GM21528 (cell line): ENCODE measurements at regions not wholly inside any gene's neighbourhood (a gene's known extent, or its start where the extent isn't known, plus 50 kb on each side); places are given as distances from the start of the nearest gene placed in this dataset.

Source experiments
- ATAC-seq: cut with Tn5 transposase; IDR thresholded peaks from one replicate; pipeline ENCODE4 v1.9.1; 2021; ENCODE audit warnings: mild to moderate bottlenecking, moderate library complexity; ENCODE audit not compliant: unreplicated experiment, low FRiP score

GRCh38 chr1:191618181-191618580, 540.1 kb upstream of the RGS18 start:
- no peak for ATAC-seq

GRCh38 chr1:191620883-191621282, 537.4 kb upstream of the RGS18 start:
- no peak for ATAC-seq

GRCh38 chr1:191624044-191624443, 534.2 kb upstream of the RGS18 start:
- ATAC-seq, result no peak

- no peak for ATAC-seq
Observed at GRCh38 chr1:191629836-191630235, 528.4 kb upstream of the RGS18 start.

GRCh38 chr1:191634801-191635508, 523.3 kb upstream of the RGS18 start:
- ATAC-seq, result no peak

- no peak for ATAC-seq
Observed at GRCh38 chr1:191636345-191636744, 521.9 kb upstream of the RGS18 start.

- ATAC-seq, result no peak
Observed at GRCh38 chr1:191641420-191642260, 516.6 kb upstream of the RGS18 start.

- no peak for ATAC-seq
Observed at GRCh38 chr1:191643060-191643459, 515.2 kb upstream of the RGS18 start.

GRCh38 chr1:191648939-191649338, 509.3 kb upstream of the RGS18 start:
- ATAC-seq, result no peak

- no peak for ATAC-seq
Observed at GRCh38 chr1:191662051-191662450, 496.2 kb upstream of the RGS18 start.

GRCh38 chr1:191662746-191663145, 495.5 kb upstream of the RGS18 start:
- ATAC-seq, result no peak

- no peak for ATAC-seq
Observed at GRCh38 chr1:191668525-191668924, 489.7 kb upstream of the RGS18 start.

GRCh38 chr1:191669629-191670028, 488.6 kb upstream of the RGS18 start:
- ATAC-seq, result no peak

GRCh38 chr1:191671236-191671635, 487.0 kb upstream of the RGS18 start:
- ATAC-seq, result no peak

- ATAC-seq, result no peak
Observed at GRCh38 chr1:191674626-191675179, 483.6 kb upstream of the RGS18 start.

- ATAC-seq, result no peak
Observed at GRCh38 chr1:191675856-191676783, 482.1 kb upstream of the RGS18 start.

GRCh38 chr1:191685669-191686068, 472.6 kb upstream of the RGS18 start:
- no peak for ATAC-seq

- ATAC-seq, result no peak
Observed at GRCh38 chr1:191687721-191688120, 470.5 kb upstream of the RGS18 start.

- ATAC-seq, result no peak
Observed at GRCh38 chr1:191690931-191691330, 467.3 kb upstream of the RGS18 start.

GRCh38 chr1:191693797-191694196, 464.5 kb upstream of the RGS18 start:
- ATAC-seq, result no peak
